ENCODE measurements at regions not wholly inside any gene's neighbourhood (a gene's known extent, or its start where the extent isn't known, plus 50 kb on each side); places are given as distances from the start of the nearest gene placed in this dataset.

- intact Hi-C loops (cut with micrococcal nuclease; ENCODE audit: unreplicated experiment): loop anchor here (1.0 to 5.0 kb wide), 5 partner anchors 46 to 251 kb away; no protein-coding TSS in a partner anchor
- Mint-ChIP-seq H3K27me3 (ENCODE audit: unreplicated experiment) (no peaks in the 10 kb centered on the region), H3K27ac (ENCODE audit: unreplicated experiment) (no peak overlapping the region), H3K36me3 (ENCODE audit: insufficient read depth, unreplicated experiment) (no peaks in the 10 kb centered on the region), H3K9me3 (ENCODE audit: low read depth, unreplicated experiment) (no peaks in the 10 kb centered on the region), H3K4me3 (ENCODE audit: low read depth, unreplicated experiment) (no peak overlapping the region), H3K4me1 (ENCODE audit: low read depth, unreplicated experiment) (peaks cover 17% of the 10 kb centered on the region)
- TF ChIP-seq, protein P1, sequence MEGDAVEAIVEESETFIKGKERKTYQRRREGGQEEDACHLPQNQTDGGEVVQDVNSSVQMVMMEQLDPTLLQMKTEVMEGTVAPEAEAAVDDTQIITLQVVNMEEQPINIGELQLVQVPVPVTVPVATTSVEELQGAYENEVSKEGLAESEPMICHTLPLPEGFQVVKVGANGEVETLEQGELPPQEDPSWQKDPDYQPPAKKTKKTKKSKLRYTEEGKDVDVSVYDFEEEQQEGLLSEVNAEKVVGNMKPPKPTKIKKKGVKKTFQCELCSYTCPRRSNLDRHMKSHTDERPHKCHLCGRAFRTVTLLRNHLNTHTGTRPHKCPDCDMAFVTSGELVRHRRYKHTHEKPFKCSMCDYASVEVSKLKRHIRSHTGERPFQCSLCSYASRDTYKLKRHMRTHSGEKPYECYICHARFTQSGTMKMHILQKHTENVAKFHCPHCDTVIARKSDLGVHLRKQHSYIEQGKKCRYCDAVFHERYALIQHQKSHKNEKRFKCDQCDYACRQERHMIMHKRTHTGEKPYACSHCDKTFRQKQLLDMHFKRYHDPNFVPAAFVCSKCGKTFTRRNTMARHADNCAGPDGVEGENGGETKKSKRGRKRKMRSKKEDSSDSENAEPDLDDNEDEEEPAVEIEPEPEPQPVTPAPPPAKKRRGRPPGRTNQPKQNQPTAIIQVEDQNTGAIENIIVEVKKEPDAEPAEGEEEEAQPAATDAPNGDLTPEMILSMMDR (IDR thresholded peaks at IDR 0.05; ENCODE audit: unreplicated experiment): peak; percentile 15
- CTCF ChIA-PET: interaction anchor here (0.6 to 4.1 kb wide), 3 partner anchors 82 to 1086 kb away, joined by 3 to 62 read pairs (median 3); no protein-coding TSS in a partner anchor
- peak; percentile 42 for DNase-seq
- BruUV-seq (replicated peaks): no TSS peak
These were observed 115.8 kb downstream of the DAD1 start for GRCh38 chr14:22472935-22473854.

DNA sequence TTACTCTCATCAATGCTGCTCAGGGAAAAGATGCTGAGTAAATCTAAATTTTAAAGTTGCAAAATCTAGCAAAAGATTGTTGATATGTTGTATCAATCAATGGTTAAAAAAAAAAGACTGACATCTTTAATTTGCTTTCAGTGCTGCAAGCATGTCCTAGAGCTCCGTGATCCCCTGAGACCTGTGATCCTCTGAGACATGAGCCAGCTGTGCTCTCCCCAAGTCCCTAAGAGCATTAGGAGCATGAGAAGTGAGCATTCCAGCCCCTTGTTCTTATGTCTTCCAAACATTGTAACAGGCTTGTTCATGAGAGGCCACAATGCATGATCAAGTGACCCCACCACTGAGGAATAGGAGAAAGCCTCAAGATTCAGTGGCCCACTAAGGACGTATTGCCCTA is 116.6 kb downstream of the DAD1 start:
- DNase-seq: no peak
- CTCF ChIA-PET: interaction anchor here (1.2 to 4.1 kb wide), 2 partner anchors 82 to 84 kb away, joined by 3 to 62 read pairs; no protein-coding TSS in a partner anchor
- intact Hi-C loops (cut with micrococcal nuclease; ENCODE audit: unreplicated experiment): loop anchor here (5.0 kb wide), 3 partner anchors 45 to 250 kb away; no protein-coding TSS in a partner anchor
- H3K4me1 Mint-ChIP-seq (ENCODE audit: low read depth, unreplicated experiment): peaks cover 17% of the 10 kb centered on the region
- no peak overlapping the region for H3K4me3 Mint-ChIP-seq (ENCODE audit: low read depth, unreplicated experiment)
- no peaks in the 10 kb centered on the region for H3K27me3 Mint-ChIP-seq (ENCODE audit: unreplicated experiment)
- no peaks in the 10 kb centered on the region for H3K9me3 Mint-ChIP-seq (ENCODE audit: low read depth, unreplicated experiment)
- H3K36me3 Mint-ChIP-seq (ENCODE audit: insufficient read depth, unreplicated experiment): no peaks in the 10 kb centered on the region
- H3K27ac Mint-ChIP-seq (ENCODE audit: unreplicated experiment): no peak overlapping the region
- TF ChIP-seq, protein P1 (IDR thresholded peaks at IDR 0.05; ENCODE audit: unreplicated experiment): no peak
- no TSS peak for BruUV-seq (replicated peaks)

DNA sequence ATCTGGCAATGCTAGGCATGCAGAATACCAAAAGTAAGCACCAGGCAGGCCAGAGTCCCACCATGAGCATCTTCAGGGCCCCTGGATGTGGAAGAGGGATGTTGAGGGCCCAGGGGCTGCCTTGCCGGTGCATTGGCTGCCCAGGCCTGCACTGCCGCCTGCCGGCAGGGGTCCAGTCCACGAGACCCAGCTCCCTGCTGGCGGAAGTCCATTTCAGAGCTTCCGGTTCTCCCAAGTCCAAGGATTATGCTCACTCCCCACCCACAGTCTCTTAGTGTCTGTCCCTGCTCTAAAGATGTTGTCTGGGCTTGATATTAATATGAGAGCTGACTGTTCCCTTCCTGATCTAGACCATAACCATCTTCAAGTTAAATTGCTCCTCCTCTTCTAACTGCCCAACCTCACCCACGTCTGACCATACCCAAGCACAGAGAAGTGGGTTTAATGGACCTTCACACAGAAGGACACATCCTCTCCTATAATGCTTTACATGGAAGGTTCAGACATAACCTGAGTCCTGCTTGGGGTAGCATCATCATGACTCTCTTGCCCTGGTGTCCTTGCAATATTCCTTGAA is 117.4 kb downstream of the DAD1 start:
- peaks cover 17% of the 10 kb centered on the region for H3K4me1 Mint-ChIP-seq (ENCODE audit: low read depth, unreplicated experiment)
- intact Hi-C loops (cut with micrococcal nuclease; ENCODE audit: unreplicated experiment): loop anchor here (5.0 kb wide), 3 partner anchors 44 to 249 kb away; no protein-coding TSS in a partner anchor
- no peaks in the 10 kb centered on the region for H3K36me3 Mint-ChIP-seq (ENCODE audit: insufficient read depth, unreplicated experiment)

More for the DNA sequence above, 117.4 kb downstream of the DAD1 start:
- no peak overlapping the region for H3K27ac Mint-ChIP-seq (ENCODE audit: unreplicated experiment)
- BruUV-seq (replicated peaks): no TSS peak
- CTCF ChIA-PET: interaction anchor here (0.6 to 4.1 kb wide), 8 partner anchors 12 to 553 kb away, joined by 3 to 62 read pairs (median 3); no protein-coding TSS in a partner anchor
- peak; percentile 76 for DNase-seq
- no peaks in the 10 kb centered on the region for H3K9me3 Mint-ChIP-seq (ENCODE audit: low read depth, unreplicated experiment)
- no peaks in the 10 kb centered on the region for H3K27me3 Mint-ChIP-seq (ENCODE audit: unreplicated experiment)
- no peak overlapping the region for H3K4me3 Mint-ChIP-seq (ENCODE audit: low read depth, unreplicated experiment)
- TF ChIP-seq, protein P1 (IDR thresholded peaks at IDR 0.05; ENCODE audit: unreplicated experiment): peak; percentile 60

Data from Calu3 (cell line).